Mammary epithelial cell (primary cell): ENCODE measurements at regions not wholly inside any gene's neighbourhood (a gene's known extent, or its start where the extent isn't known, plus 50 kb on each side); places are given as distances from the start of the nearest gene placed in this dataset.

Experiments used
- CTCF ChIP-seq, 2 donors: IDR thresholded peaks in 1 of 2; conservative IDR thresholded peaks in 1 of 2; 2 replicates each; pipeline ENCODE4 v1.5.1; 2011 to 2012; ENCODE audit warnings: inconsistent platforms in 2 of 2, low read length in 2 of 2, mild to moderate bottlenecking in 2 of 2, control low read depth in 1 of 2, low read depth in 1 of 2; ENCODE audit not compliant: insufficient read depth in 1 of 2; ENCODE audit errors: extremely low read depth in 1 of 2
- EZH2 ChIP-seq: IDR thresholded peaks from 2 replicates; pipeline ENCODE4 v1.6.1; 2012; ENCODE audit warnings: low read length, inconsistent platforms, borderline replicate concordance

GRCh38 chr16:7272567-7273158 is 60.0 kb upstream of the RBFOX1 start:
- TF ChIP-seq CTCF (conservative IDR thresholded peaks at IDR 0.05 in 1 of 2, IDR thresholded peaks at IDR 0.05 in 1 of 2; ENCODE audit: extremely low read depth in 1 of 2, insufficient read depth in 1 of 2, low read depth in 1 of 2, low read length in 2 of 2) (no peak), EZH2 (no peak)
